Smooth muscle cell (in vitro differentiated cells): ENCODE measurements at regions not wholly inside any gene's neighbourhood (a gene's known extent, or its start where the extent isn't known, plus 50 kb on each side); places are given as distances from the start of the nearest gene placed in this dataset.

Experiments used
- DNase-seq: peaks from one replicate; lab custom pipeline; 2025; ENCODE audit not compliant: unreplicated experiment; lab: John Stamatoyannopoulos, UW
- H2AFZ ChIP-seq: fragments of 200-600 bp; sonication (generic); 2 replicates; pipeline ENCODE4 v1.6.0; 2016; ENCODE audit warnings: antibody characterized with exemption, low read depth, mild to moderate bottlenecking
- H3F3A ChIP-seq: fragments of 200-600 bp; sonication (generic); 2 replicates; pipeline ENCODE4 v1.6.0; 2017; ENCODE audit warnings: antibody characterized with exemption, low read depth
- H3K27ac ChIP-seq: fragments of 200-600 bp; sonication (generic); 2 replicates; pipeline ENCODE4 v1.5.1; 2016; ENCODE audit warnings: low read depth, mild to moderate bottlenecking
- H3K27me3 ChIP-seq: fragments of 200-600 bp; sonication (generic); 2 replicates; pipeline ENCODE4 v1.6.1; 2016; ENCODE audit warnings: low read depth, mild to moderate bottlenecking
- H3K36me3 ChIP-seq: fragments of 200-600 bp; sonication (generic); 2 replicates; pipeline ENCODE4 v1.5.1; 2016; ENCODE audit warnings: low read depth
- H3K4me1 ChIP-seq: fragments of 200-600 bp; sonication (generic); 2 replicates; pipeline ENCODE4 v1.5.1; 2016; ENCODE audit warnings: low read depth
- H3K4me2 ChIP-seq: fragments of 200-600 bp; sonication (generic); 2 replicates; pipeline ENCODE4 v1.6.0; 2016; ENCODE audit warnings: mild to moderate bottlenecking
- H3K4me3 ChIP-seq: fragments of 200-600 bp; sonication (generic); 2 replicates; pipeline ENCODE4 v1.5.1; 2016; ENCODE audit warnings: mild to moderate bottlenecking
- H3K79me2 ChIP-seq: fragments of 200-600 bp; sonication (generic); 2 replicates; pipeline ENCODE4 v1.6.0; 2016; ENCODE audit warnings: low read depth, mild to moderate bottlenecking
- H3K9ac ChIP-seq: fragments of 200-600 bp; sonication (generic); 2 replicates; pipeline ENCODE4 v1.6.0; 2016; ENCODE audit warnings: low read depth
- H3K9me3 ChIP-seq: fragments of 200-600 bp; sonication (generic); replicated peaks from 2 replicates; pipeline ENCODE4 v1.5.1; 2016; ENCODE audit warnings: low read depth
- H4K20me1 ChIP-seq: fragments of 200-600 bp; sonication (generic); 2 replicates; pipeline ENCODE4 v1.6.0; 2016; ENCODE audit warnings: low read depth
- CTCF ChIP-seq: fragments of 200-600 bp; sonication (generic); IDR thresholded peaks from 2 replicates; pipeline ENCODE4 v1.5.1; 2017; ENCODE audit warnings: borderline replicate concordance, mild to moderate bottlenecking, antibody characterized with exemption; ENCODE audit not compliant: insufficient read depth, poor library complexity, severe bottlenecking
- WGBS: methylation state at CpG from one replicate; pipeline ENCODE4 v1.1.7; 2016; ENCODE audit warnings: low lambda C conversion rate; 5-methylcytosine and 5-hydroxymethylcytosine counted together

DNA sequence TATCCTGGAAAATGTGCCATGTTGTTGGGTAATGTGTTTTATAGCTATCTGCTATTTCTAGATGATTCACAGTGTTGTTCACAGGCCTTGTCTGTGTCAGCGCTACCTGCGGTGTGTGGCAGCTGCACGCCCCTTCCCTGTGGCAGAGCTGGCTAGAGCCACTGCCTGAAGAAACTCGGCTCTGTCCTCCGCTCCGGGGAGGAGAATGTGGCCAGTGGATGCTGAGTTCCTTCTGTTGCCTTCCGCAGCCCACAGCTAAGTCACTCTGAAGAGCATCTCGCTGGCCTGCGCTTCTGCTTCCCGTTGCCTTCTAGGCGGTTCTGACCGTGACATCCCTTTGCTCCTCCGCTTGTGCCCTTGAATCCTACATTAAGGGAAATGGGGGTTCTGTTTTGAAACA, 135.1 kb downstream of the PLG start:
- no peaks in the 10 kb centered on the region for H4K20me1 ChIP-seq
- H3K4me1 ChIP-seq = peaks cover 2% of the 10 kb centered on the region
- no peak overlapping the region for H3K4me3 ChIP-seq
- H3K9me3 ChIP-seq = no peaks in the 10 kb centered on the region
- H3K79me2 ChIP-seq = no peaks in the 10 kb centered on the region
- DNase-seq = no peak
- 89% methylated on average over 13 of the region's 13 CpGs for WGBS
- no peaks in the 10 kb centered on the region for H3F3A ChIP-seq
- H3K36me3 ChIP-seq = no peaks in the 10 kb centered on the region
- H3K27ac ChIP-seq = no peak overlapping the region
- no peaks in the 10 kb centered on the region for H3K27me3 ChIP-seq
- H2AFZ ChIP-seq = no peak overlapping the region
- H3K9ac ChIP-seq = no peak overlapping the region
- TF ChIP-seq CTCF = no peak
- no peak overlapping the region for H3K4me2 ChIP-seq

- Histone ChIP-seq H3K4me1 (no peaks in the 10 kb centered on the region), H3K9me3 (no peaks in the 10 kb centered on the region), H3K79me2 (no peaks in the 10 kb centered on the region), H3K4me2 (no peak overlapping the region), H2AFZ (no peak overlapping the region), H4K20me1 (no peaks in the 10 kb centered on the region), H3K36me3 (no peaks in the 10 kb centered on the region), H3K27ac (no peak overlapping the region), H3F3A (no peaks in the 10 kb centered on the region), H3K4me3 (no peak overlapping the region), H3K9ac (no peak overlapping the region), H3K27me3 (no peaks in the 10 kb centered on the region)
- no peak for TF ChIP-seq CTCF
- DNase-seq = no peak
- 67% methylated on average over 5 of the region's 5 CpGs for WGBS
Observed at GRCh38 chr6:160851031-160851430, 140.5 kb upstream of the MAP3K4 start.

- H2AFZ ChIP-seq = no peak overlapping the region
- no peak overlapping the region for H3K9ac ChIP-seq
- DNase-seq = no peak
- no peaks in the 10 kb centered on the region for H3K4me1 ChIP-seq
- 86% methylated on average over 7 of the region's 7 CpGs for WGBS
- H3K27ac ChIP-seq = no peak overlapping the region
- H3K4me2 ChIP-seq = no peak overlapping the region
- no peak for TF ChIP-seq CTCF
- H3K27me3 ChIP-seq = no peaks in the 10 kb centered on the region
- no peaks in the 10 kb centered on the region for H3K79me2 ChIP-seq
- H4K20me1 ChIP-seq = no peaks in the 10 kb centered on the region
- H3K36me3 ChIP-seq = no peaks in the 10 kb centered on the region
- H3K9me3 ChIP-seq = no peaks in the 10 kb centered on the region
- H3F3A ChIP-seq = no peaks in the 10 kb centered on the region
- no peak overlapping the region for H3K4me3 ChIP-seq
Observed at GRCh38 chr6:160853946-160854345, 137.6 kb upstream of the MAP3K4 start.

DNA sequence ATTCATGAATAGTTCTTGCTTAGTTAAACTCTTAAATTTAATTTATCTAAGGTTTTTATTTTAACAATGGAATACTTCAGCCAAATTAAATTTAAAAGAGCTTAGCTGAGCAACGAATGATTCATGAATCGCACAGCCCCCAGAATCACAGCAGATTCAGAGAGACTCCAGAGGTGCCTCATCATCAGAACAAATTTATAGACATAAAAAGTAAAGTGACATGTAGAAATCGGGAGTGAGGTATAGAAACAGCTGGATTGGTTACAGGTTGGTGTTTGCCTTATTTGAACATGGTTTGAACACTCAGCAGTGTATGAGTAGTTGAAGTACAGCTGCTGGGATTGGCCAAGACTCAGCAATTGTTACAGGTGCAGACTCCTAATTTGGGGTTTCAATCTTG, 132.7 kb upstream of the MAP3K4 start:
- 92% methylated on average over 3 of the region's 3 CpGs for WGBS
- no peak overlapping the region for H3K4me3 ChIP-seq
- no peak overlapping the region for H3K4me2 ChIP-seq
- no peaks in the 10 kb centered on the region for H3K36me3 ChIP-seq
- H3K9me3 ChIP-seq = no peaks in the 10 kb centered on the region
- no peak for TF ChIP-seq CTCF
- no peaks in the 10 kb centered on the region for H3F3A ChIP-seq
- no peak overlapping the region for H3K9ac ChIP-seq
- H4K20me1 ChIP-seq = no peaks in the 10 kb centered on the region
- DNase-seq = no peak
- no peaks in the 10 kb centered on the region for H3K4me1 ChIP-seq
- H3K27ac ChIP-seq = no peak overlapping the region
- no peaks in the 10 kb centered on the region for H3K27me3 ChIP-seq
- no peak overlapping the region for H2AFZ ChIP-seq
- H3K79me2 ChIP-seq = no peaks in the 10 kb centered on the region
